Smooth muscle cell (in vitro differentiated cells): ENCODE measurements at regions not wholly inside any gene's neighbourhood (a gene's known extent, or its start where the extent isn't known, plus 50 kb on each side); places are given as distances from the start of the nearest gene placed in this dataset.

Experiments
- DNase-seq: peaks from one replicate; lab custom pipeline; 2025; ENCODE audit not compliant: unreplicated experiment; lab: John Stamatoyannopoulos, UW
- H2AFZ ChIP-seq: fragments of 200-600 bp; sonication (generic); 2 replicates; pipeline ENCODE4 v1.6.0; 2016; ENCODE audit warnings: antibody characterized with exemption, low read depth, mild to moderate bottlenecking
- H3F3A ChIP-seq: fragments of 200-600 bp; sonication (generic); 2 replicates; pipeline ENCODE4 v1.6.0; 2017; ENCODE audit warnings: antibody characterized with exemption, low read depth
- H3K27ac ChIP-seq: fragments of 200-600 bp; sonication (generic); 2 replicates; pipeline ENCODE4 v1.5.1; 2016; ENCODE audit warnings: low read depth, mild to moderate bottlenecking
- H3K27me3 ChIP-seq: fragments of 200-600 bp; sonication (generic); 2 replicates; pipeline ENCODE4 v1.6.1; 2016; ENCODE audit warnings: low read depth, mild to moderate bottlenecking
- H3K36me3 ChIP-seq: fragments of 200-600 bp; sonication (generic); 2 replicates; pipeline ENCODE4 v1.5.1; 2016; ENCODE audit warnings: low read depth
- H3K4me1 ChIP-seq: fragments of 200-600 bp; sonication (generic); 2 replicates; pipeline ENCODE4 v1.5.1; 2016; ENCODE audit warnings: low read depth
- H3K4me2 ChIP-seq: fragments of 200-600 bp; sonication (generic); 2 replicates; pipeline ENCODE4 v1.6.0; 2016; ENCODE audit warnings: mild to moderate bottlenecking
- H3K4me3 ChIP-seq: fragments of 200-600 bp; sonication (generic); 2 replicates; pipeline ENCODE4 v1.5.1; 2016; ENCODE audit warnings: mild to moderate bottlenecking
- H3K79me2 ChIP-seq: fragments of 200-600 bp; sonication (generic); 2 replicates; pipeline ENCODE4 v1.6.0; 2016; ENCODE audit warnings: low read depth, mild to moderate bottlenecking
- H3K9ac ChIP-seq: fragments of 200-600 bp; sonication (generic); 2 replicates; pipeline ENCODE4 v1.6.0; 2016; ENCODE audit warnings: low read depth
- H3K9me3 ChIP-seq: fragments of 200-600 bp; sonication (generic); replicated peaks from 2 replicates; pipeline ENCODE4 v1.5.1; 2016; ENCODE audit warnings: low read depth
- H4K20me1 ChIP-seq: fragments of 200-600 bp; sonication (generic); 2 replicates; pipeline ENCODE4 v1.6.0; 2016; ENCODE audit warnings: low read depth
- WGBS: methylation state at CpG from one replicate; pipeline ENCODE4 v1.1.7; 2016; ENCODE audit warnings: low lambda C conversion rate; 5-methylcytosine and 5-hydroxymethylcytosine counted together
- TF ChIP-seq, protein P1 (sequence below): fragments of 200-600 bp; sonication (generic); IDR thresholded peaks from 2 replicates; pipeline ENCODE4 v1.5.1; 2017; ENCODE audit warnings: borderline replicate concordance, mild to moderate bottlenecking, antibody characterized with exemption; ENCODE audit not compliant: insufficient read depth, poor library complexity, severe bottlenecking

- Histone ChIP-seq H4K20me1 (no peaks in the 10 kb centered on the region), H3F3A (no peaks in the 10 kb centered on the region), H3K4me1 (no peaks in the 10 kb centered on the region), H3K27ac (no peak overlapping the region), H3K4me3 (no peak overlapping the region), H3K79me2 (no peaks in the 10 kb centered on the region), H3K27me3 (no peaks in the 10 kb centered on the region), H3K9ac (no peak overlapping the region), H3K36me3 (no peaks in the 10 kb centered on the region), H3K9me3 (no peaks in the 10 kb centered on the region), H3K4me2 (no peak overlapping the region), H2AFZ (no peak overlapping the region)
- no peak for DNase-seq
- TF ChIP-seq, protein P1, sequence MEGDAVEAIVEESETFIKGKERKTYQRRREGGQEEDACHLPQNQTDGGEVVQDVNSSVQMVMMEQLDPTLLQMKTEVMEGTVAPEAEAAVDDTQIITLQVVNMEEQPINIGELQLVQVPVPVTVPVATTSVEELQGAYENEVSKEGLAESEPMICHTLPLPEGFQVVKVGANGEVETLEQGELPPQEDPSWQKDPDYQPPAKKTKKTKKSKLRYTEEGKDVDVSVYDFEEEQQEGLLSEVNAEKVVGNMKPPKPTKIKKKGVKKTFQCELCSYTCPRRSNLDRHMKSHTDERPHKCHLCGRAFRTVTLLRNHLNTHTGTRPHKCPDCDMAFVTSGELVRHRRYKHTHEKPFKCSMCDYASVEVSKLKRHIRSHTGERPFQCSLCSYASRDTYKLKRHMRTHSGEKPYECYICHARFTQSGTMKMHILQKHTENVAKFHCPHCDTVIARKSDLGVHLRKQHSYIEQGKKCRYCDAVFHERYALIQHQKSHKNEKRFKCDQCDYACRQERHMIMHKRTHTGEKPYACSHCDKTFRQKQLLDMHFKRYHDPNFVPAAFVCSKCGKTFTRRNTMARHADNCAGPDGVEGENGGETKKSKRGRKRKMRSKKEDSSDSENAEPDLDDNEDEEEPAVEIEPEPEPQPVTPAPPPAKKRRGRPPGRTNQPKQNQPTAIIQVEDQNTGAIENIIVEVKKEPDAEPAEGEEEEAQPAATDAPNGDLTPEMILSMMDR, result no peak
Observed at GRCh38 chr18:38329145-38329544, 763.5 kb upstream of the CELF4 start.

- DNase-seq, result no peak
- H3K36me3 ChIP-seq, result no peaks in the 10 kb centered on the region
- TF ChIP-seq, protein P1, result no peak
- H3F3A ChIP-seq, result no peaks in the 10 kb centered on the region
- H4K20me1 ChIP-seq, result no peaks in the 10 kb centered on the region
- no peak overlapping the region for H3K27ac ChIP-seq
- no peaks in the 10 kb centered on the region for H3K27me3 ChIP-seq
- H2AFZ ChIP-seq, result no peak overlapping the region
- no peaks in the 10 kb centered on the region for H3K9me3 ChIP-seq
- no peak overlapping the region for H3K4me2 ChIP-seq
- WGBS, result 72% methylated on average over 1 of the region's 1 CpG
- no peak overlapping the region for H3K9ac ChIP-seq
- no peaks in the 10 kb centered on the region for H3K4me1 ChIP-seq
- H3K4me3 ChIP-seq, result no peak overlapping the region
- no peaks in the 10 kb centered on the region for H3K79me2 ChIP-seq
Observed at GRCh38 chr18:38322206-38322605, 756.6 kb upstream of the CELF4 start.

GRCh38 chr18:38321262-38321661, 755.7 kb upstream of the CELF4 start:
- TF ChIP-seq, protein P1, result no peak
- H3F3A ChIP-seq, result no peaks in the 10 kb centered on the region
- DNase-seq, result no peak
- no peaks in the 10 kb centered on the region for H3K27me3 ChIP-seq
- no peaks in the 10 kb centered on the region for H4K20me1 ChIP-seq
- no peak overlapping the region for H3K4me2 ChIP-seq
- no peak overlapping the region for H2AFZ ChIP-seq
- no peaks in the 10 kb centered on the region for H3K36me3 ChIP-seq
- H3K4me1 ChIP-seq, result no peaks in the 10 kb centered on the region
- WGBS, result 75% methylated on average over 3 of the region's 3 CpGs
- H3K79me2 ChIP-seq, result no peaks in the 10 kb centered on the region
- H3K9ac ChIP-seq, result no peak overlapping the region
- H3K9me3 ChIP-seq, result no peaks in the 10 kb centered on the region
- no peak overlapping the region for H3K4me3 ChIP-seq
- H3K27ac ChIP-seq, result no peak overlapping the region

DNA sequence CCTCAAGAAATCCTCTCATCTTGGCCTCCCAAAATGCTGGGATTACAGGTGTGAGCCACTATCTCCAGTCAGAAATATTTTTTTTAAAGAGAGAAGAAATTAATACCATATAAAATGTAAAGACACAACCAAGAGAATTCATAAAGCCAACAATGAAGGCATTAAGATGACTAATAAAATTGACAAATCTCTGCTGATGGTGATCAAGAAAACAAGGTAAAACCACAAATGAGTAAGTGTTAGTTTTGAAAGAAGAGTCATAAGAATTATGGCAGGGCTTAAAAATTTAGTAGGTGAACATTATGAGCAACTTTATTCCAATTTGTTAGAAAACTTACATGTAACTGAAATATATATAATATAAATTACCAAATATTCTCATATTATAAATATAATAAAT, 752.8 kb upstream of the CELF4 start:
- H3K79me2 ChIP-seq, result no peaks in the 10 kb centered on the region
- H3K9me3 ChIP-seq, result no peaks in the 10 kb centered on the region
- H3K36me3 ChIP-seq, result no peaks in the 10 kb centered on the region

More for the DNA sequence above, 752.8 kb upstream of the CELF4 start:
- no peaks in the 10 kb centered on the region for H3K27me3 ChIP-seq
- no peak overlapping the region for H3K4me2 ChIP-seq
- H3K4me3 ChIP-seq, result no peak overlapping the region
- H3K9ac ChIP-seq, result no peak overlapping the region
- H3K4me1 ChIP-seq, result no peaks in the 10 kb centered on the region
- no peaks in the 10 kb centered on the region for H3F3A ChIP-seq
- H4K20me1 ChIP-seq, result no peaks in the 10 kb centered on the region
- no peak for DNase-seq
- no peak overlapping the region for H3K27ac ChIP-seq
- TF ChIP-seq, protein P1, result no peak
- H2AFZ ChIP-seq, result no peak overlapping the region
